ENCODE measurements at regions not wholly inside any gene's neighbourhood (a gene's known extent, or its start where the extent isn't known, plus 50 kb on each side); places are given as distances from the start of the nearest gene placed in this dataset.

DNA sequence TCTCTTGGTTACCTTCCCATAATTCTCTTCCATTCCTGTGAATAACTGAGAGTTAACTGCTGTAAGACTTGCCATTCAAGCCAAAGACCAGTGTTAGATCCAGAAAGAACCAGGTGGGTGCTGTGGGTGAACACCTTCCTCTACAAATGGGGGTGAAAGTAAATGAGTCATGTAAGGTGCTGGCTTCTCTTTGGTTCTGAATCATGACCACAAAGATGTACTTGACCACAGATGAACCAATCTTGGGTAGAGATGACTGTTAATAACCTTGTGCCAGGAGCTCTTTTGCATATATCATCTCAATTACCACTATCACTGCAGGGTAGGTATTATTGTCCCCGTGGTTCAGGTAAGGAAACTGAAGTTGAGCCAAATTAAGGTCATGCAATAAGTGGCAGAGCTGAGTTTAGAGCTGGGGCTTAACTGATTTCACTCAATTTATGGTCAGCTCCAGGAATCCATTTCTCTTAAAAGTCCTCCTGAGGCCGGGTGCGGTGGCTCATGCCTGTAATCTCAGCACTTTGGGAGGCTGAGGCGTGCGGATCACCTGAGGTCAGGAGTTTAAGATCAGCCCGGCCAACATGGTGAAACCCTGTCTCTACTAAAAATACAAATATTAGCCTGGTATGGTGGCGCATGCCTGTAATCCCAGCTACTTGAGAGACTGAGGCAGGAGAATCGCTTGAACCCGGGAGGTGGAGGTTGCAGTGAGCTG, 244.9 kb upstream of the CXCR4 start:
- TF ChIP-seq GATA3 (IDR thresholded peaks at IDR 0.05; ENCODE audit: low read depth, low read length) (no peak), GATA2 (IDR thresholded peaks at IDR 0.05; ENCODE audit: low read depth, low read length) (no peak)

All from SH-SY5Y (cell line).